HG03139 (cell line): ENCODE measurements at regions not wholly inside any gene's neighbourhood (a gene's known extent, or its start where the extent isn't known, plus 50 kb on each side); places are given as distances from the start of the nearest gene placed in this dataset.

Source experiments
- ATAC-seq: cut with Tn5 transposase; IDR thresholded peaks from one replicate; pipeline ENCODE4 v1.9.1; 2021; ENCODE audit not compliant: unreplicated experiment

DNA sequence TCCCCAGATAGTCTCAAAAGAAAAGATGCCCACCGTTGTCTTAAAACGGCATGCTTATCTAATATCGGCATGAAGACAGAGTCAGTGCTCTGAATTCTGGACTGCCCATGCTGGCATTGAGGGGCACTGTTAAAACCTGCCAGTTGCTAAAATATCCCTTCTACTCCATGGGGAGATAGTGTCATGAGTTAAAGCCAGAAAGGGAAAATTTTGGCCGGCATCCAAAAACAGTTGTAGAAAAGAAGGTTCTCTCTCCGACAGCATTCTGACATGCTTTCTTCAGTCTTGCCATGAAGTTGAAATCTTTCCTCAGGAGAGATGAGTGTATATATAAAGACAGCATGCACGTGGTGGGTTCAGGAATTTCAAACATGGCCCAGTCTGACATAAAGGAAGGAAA is 401.3 kb upstream of the PIK3C3 start:
- no peak for ATAC-seq

DNA sequence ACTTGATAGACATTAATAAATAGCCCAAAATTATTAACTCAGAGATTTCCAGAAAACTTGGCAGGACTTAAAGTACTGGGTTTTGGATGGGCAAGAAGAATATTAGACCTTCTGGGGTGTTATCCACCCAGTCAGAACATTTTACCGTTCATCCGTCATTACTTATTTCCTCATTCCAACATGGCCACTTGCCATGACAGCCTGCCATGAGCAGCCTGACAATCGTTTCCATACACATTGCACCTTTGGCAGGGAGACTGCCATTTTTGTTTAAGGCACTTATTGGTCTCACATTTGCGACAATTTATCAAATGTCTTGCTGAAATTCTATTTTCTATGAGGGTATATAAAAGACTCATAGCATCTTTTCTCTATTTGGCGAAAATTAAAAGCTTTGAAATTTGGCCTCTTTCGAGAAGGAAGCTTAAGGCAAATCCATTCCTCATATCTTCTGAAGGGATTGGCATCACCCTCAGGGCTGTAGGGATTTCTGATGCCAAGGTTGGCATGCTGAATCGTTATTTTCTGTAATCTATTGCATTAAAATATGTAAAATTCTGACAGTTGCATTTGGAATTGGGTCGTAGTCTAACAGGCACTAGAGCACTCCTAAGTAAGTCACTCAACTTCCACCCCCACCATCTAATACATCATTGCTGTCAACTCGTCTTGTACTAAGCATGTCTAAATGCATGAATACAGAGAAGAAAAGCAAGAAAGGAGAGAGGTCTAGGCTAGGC is 406.3 kb upstream of the PIK3C3 start:
- no peak for ATAC-seq

DNA sequence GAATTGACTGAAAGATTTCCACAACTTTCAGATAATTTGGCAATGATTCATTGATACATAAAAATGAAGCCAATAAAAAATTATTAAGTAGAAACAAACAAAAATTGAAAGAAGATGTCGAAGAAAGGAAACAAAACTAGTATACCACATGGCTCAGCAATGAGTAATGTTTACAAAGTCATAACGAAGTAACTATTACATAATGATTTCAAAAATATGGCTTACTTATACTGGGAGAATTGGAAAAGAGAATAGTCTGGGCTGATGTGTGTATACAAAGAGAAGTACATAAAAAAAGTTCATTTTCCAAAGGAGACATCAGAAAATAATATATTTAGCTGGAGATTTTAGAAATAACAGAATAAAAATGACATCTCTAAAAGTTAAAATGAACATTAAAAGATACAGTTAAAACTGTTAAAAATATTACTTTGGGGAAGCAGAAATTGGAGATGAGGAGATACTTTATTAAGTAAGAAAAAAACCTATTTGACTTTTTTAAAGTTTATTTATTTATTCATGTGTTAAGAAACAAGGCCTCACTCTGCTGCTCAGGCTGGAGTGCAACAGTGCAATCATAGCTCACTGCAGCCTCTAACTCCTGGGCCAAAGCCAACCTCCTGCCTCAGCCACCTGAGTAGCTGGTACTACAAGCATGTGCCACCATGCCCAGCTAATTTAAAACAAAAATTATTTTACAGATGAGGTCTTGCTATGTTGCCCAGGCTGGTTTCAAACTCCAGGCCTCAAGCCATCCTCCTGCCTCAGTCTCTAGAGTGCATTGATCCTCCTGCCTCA is 409.7 kb upstream of the PIK3C3 start:
- no peak for ATAC-seq

DNA sequence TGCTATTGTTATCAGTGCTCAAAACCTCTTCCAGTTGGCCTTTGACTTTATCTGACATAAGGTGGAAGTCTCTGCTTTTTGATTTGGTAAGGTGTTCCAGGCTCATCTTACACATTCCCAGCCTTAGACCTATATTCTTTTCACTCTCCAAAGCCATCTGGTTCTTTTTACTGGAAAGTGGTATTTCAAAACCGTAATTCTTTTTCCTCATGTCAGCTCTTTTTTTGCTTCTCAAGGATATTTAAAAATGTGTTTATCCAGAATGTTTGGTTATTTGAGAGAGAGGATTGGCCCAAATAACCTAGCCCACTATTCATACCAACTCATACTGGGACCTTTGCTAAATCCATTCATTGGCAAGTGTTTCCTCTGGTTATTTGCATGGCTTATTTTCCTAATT is 411.2 kb upstream of the PIK3C3 start:
- ATAC-seq, result no peak

DNA sequence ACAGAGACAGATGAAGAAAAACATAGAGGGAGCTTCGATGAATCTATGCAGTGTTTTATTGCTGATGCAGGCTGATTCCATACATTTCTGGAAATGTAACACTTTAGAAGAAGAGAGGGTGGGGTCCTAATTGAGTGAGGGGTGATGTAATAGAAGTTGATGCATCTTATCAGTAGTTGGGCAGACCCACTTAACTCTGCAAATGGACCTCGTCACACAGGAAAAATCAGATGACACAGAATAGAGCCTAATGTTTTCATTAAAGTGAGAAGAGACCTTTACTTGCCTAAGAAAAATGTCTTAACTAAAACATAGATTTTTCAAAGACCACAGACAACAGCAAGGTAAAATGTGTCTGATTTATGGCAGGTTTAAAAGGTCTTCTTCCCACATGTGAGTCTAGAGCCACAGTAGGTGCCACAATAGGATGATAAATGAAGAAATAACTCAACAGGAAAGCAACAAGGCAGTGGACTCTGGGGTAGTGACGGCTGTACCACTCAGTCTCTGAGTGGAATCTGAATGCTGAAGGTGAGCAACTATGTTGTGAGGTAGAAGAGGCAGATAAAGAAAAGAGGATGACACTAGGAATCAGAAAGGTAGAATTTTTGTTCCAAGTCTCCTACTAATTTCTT is 414.7 kb upstream of the PIK3C3 start:
- ATAC-seq, result no peak

DNA sequence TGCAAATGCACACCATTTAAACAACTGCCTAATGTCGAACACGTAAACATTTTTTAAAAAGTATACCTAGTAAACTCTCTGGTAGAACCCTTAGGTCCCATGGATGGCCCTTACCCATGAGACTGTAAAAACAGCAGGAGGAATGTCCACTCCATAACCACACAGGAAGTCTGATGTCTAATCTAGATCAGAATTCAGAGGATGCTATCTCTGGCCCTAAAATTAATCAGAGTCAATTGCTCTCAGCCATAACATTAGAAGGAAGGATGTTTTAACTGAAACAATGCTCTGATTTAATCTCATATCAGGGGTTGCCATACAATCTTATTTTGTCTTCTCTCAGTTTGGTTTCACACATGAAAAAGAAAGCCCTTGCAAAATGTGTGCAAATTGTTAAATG is 416.3 kb upstream of the PIK3C3 start:
- no peak for ATAC-seq

DNA sequence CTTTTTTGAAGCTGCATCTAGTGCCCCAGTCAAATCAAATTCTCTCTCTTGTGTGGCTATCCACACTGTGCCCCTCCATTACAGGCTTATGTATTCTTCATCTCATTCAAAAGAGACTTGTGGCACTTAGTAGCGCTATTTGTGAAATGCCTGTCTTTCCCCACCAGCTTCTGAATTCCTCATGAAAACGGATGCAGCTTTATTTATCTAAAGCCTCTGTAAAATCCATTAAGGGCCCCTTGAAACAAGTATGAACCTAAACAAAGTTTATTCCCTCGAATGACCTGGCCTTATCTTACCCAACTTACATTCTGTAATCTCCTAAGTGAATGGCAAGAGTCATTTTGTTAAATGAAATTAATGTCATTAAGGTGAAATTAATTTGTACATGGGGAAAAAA is 417.4 kb upstream of the PIK3C3 start:
- ATAC-seq, result no peak

DNA sequence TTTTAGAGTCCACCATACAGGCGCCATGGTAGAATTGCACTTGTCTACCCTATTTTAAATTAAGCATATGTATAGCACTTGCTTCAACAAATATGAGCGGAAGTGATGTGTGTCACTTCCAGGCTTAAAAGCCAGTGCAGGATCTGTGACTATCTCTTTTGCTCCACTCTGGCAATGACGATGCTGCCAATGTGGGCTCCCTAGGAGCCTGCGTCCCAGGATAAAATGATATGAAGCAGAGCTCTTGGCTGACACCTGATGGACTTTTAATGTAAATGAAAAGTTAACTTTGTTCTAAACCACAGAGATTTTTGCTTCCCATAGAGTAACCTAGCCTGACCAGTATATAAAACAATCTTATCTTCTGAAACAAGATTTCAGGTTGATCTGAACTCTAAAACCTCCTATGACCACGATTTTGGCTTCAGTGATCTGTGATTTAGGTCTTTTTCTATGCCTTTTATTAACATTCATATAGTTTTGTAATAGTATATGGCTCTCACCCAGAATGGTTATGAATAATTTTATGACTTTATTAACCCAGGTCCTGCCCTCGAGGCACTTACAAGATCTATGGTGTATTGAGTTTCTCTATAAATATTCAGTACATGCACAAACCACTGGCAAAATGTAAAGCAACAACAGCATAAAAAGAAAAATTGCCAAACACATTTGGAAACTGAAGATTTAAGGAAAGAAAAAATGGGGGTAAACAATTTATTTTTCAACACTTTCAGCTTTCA is 422.5 kb upstream of the PIK3C3 start:
- ATAC-seq, result no peak

DNA sequence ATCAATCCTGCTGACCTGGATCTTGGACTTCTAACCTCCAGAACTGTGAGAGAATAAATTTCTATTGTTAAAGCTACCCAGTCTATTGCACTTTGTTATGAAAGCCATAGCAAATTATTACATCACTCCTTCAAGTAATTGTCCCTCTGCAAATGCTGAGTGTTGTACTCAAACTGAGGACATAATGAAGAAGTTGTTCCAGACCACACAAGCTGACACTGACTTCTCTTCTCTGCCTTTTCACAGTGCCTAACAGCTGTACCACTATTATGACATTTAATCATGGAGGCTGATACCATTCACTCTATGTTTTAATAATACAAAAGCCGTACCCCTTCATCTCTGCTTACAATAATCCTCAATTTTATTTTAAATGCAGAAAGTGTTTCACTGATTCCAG is 424.1 kb upstream of the PIK3C3 start:
- no peak for ATAC-seq

DNA sequence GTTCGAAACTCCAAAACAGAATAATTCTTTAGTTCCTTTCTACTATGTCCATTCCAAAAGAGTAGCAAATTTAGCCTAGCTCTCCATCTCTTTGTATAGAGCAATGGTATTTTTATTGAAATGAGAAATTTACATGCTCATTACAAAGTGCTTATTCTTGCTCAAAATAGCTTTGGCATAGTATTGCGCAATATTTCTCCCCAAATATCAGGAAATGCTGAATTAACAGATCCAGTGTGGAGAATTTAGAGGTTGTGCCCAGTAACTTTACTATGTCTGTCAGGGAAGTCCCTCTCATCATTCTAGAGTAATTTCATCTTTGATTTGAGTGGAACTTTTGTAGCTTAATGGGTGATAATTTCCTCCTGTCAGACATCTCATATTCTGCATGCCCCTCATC is 425.9 kb upstream of the PIK3C3 start:
- no peak for ATAC-seq

DNA sequence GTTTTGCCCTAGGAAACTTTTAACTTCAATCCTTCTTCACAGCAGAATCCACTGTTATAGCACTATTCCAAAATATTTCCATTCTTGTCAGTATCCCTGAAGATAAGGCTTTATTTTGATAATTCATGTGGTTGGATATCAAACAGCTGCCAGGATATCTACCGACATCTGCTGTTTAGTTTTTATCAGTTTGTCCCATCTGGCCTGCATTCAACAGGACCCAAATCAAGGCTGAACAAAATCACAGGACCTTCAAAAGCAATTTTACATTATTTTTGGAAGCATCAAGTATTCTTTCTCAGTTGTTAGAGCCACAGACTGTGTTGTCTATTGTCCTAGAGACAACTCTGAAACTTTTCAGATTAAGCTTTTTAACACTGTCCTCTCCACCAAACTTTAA is 429.0 kb upstream of the PIK3C3 start:
- ATAC-seq, result no peak

DNA sequence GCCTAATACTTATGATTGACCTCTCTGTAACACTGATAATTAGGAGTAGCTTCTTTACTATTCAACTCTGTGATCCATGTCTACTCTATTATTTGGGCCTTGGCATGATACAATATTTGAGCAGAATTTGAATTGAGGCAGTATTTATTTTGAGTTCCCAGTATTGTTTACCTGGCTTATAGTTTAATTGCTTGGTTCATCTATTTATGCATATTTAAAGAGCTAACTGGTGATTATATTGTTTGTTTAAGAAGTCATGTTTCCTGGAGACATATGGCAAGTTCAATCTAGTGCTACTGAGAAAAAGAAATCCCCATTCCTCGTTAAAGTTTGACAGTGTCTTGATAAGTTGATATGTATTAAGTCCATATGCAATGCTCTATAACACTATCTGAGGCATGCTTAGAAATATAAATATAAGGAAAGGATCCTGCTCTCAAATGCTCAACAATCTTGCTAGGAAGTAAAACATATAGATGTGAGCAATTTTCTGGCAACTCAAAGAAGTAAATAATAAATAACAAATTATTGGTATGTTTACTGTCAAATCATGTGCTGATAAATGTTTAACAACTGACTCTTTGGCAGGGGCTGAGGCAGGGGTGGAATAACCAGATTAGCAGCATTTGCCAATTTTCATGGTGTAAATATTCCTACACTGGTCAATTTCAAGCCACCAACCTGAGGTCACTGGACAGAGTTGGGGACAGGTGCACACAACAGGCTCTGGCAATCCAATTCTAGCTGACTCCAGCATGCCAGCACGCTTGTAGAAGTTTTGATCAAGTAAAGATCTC is 430.2 kb upstream of the PIK3C3 start:
- ATAC-seq, result no peak

DNA sequence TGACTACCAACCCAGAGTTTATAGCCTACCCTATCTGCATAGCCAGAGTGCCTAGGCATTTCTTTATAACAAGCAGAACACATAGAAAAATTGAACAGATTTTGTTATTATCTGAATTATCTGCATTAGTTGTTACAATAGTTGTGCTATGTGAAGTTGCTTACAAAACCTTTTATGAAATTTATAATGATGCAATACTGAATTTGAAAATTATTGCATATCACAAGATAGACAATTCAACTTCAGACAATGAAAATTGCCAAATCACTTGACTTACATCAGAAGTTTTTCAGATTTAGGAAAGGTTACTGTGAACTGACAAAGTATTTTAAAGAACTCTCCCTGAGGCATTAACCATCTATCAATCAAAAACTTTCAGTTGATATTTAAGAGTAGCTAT is 437.9 kb upstream of the PIK3C3 start:
- ATAC-seq, result no peak

DNA sequence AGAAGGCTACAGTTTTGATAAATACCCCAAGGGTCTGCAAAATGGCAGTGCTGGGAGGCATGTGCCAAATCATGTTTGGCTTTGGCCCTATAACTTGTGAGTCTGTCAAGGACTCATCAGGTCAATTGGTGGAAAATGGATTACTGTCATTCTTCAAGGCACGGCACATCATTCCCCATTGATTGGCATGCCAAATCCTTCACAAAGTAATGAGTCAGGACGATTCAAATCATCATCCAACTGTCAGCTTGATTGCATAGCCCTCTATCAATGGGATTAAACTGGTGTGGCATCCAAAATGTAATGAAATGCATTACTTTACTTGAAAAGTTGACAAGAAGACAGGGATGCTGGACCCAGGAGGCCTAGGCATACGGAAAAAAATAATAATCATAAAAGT is 441.6 kb upstream of the PIK3C3 start:
- ATAC-seq, result no peak

DNA sequence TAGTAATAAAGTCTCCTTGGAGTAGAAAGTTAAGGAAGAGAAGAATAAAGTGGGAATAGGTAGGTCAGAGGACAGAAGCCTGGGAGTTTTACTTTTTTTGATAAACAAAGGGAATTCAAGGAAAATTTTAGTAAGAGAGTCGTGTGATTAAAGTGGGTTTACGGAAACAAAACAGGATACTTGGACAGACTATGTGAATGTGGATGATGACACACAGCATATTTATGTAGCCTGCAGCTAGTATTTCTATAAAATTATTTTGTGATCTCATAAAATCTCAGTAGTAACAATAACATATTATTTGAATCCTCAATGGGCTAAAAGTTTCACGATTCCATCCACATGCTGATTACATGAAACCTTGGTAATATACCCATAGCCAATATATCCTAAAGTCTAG is 450.7 kb upstream of the PIK3C3 start:
- no peak for ATAC-seq

DNA sequence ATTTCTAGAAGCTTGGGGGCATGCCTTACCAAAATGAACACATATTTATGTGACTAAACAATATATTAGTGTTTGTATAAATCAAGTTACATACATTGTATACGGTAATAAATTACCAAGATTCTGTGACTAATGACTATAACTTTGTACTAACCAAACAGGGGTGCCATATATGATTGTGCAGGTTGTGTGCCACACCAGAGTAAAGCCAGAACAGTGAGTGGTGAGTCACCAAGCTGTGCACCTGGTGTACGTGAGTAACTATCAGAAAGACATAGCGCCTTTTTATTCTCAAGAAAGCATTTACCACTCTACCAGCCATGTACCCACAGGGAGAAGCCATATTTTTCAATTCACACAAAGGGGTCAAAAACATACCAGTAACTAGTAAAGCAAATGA is 453.2 kb upstream of the PIK3C3 start:
- no peak for ATAC-seq

DNA sequence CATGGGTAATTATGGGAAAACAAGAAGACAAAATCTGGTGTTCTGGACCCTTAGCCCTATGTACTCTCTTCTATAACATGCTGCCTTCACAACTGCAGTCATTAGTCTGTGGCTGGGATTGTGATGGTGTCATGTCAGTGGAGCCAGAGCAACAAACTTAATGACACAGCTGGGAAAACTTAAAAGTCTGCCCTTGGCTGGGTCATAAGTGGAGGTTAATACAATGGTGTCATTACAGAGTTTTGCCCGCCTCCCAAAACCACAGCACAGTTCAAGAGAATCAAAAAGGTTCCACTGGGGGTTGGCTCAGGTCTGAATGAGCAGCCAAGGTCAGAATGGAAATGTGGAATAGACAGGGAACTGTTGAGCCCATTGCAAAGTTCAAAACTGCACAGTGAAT is 455.7 kb upstream of the PIK3C3 start:
- ATAC-seq, result no peak

DNA sequence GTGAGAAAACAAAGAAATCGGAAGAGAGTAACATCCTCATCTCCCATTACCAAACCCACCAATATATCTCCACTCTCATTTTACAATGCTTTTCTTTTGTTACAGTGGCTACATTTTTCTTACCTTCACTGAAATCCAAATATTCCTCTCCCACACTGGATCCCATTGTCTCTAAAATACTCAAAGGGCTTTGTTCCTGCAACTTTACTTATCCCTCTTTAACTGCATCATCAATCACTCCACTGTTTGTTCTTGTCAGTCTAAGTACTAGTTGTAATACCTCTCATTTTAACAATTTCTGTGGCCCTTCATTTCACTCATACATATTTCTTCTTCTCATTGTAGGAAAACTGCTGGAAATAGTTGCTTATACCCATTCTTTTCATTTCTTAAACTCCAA is 464.2 kb upstream of the PIK3C3 start:
- ATAC-seq, result no peak

DNA sequence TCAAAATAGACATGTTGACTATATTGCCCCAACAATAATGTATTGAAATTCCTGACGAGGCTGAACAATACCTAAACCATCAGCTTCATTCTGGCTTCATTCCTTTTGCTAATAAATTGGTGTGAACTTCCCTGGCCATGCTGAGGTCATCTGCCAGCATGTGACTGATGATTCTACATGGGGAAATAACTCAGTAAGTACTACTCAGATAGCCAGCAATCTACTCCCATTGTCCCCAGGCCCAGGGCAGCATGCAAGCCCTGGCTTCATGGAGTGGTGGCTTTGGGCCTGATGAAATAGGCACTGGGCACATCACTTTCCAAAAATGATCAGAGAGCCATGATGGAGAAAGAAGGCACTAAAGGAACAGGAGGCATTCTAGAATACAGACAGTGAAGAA is 468.5 kb upstream of the PIK3C3 start:
- ATAC-seq, result no peak

DNA sequence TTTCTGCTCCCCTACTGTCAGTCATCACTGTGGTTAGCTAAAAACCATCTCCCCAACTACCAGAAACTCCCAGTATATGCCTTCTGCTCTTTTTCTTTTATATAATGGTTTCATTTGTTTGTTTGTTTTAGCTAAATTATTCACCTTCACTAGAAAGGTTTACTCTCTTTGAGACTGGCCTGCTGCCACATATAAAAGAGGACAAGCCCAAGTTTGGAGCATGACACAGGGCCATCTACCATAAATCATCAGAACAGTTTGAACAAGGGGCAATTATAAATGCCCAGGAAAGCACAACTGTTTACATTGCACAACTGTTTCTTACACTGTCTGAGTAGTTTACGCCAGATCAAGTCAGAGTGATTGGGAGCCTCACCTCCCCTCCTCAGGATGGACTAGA is 471.0 kb upstream of the PIK3C3 start:
- ATAC-seq, result no peak

DNA sequence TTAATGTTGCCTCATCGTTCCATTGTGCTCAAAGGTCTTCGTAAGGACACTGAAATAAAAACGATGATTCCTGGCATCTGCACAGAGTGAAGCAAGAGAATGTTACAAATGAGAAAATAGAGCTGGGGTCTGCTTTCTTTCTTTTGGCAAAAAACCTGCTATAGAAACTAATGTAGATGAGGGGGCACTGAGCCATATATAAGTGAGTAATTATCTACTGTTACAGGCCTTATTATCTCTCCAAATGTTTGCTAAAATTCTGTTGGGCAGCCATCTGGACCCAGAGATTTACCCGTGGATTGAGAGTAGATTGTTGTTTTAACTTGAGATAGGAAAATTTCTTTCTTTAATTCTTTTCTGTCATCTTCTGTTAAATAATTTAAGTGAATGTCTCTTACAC is 472.5 kb upstream of the PIK3C3 start:
- no peak for ATAC-seq
